Pulmonary artery endothelial cell (primary cell): ENCODE measurements at regions not wholly inside any gene's neighbourhood (a gene's known extent, or its start where the extent isn't known, plus 50 kb on each side); places are given as distances from the start of the nearest gene placed in this dataset.
"Not testable (repeated sequence)": the region's sequence is repeated elsewhere in the genome, so short reads cannot be mapped to it uniquely, and the experiment has no call there.

Experiments
- DNase-seq: peaks from one replicate; pipeline ENCODE4 v3.0.0-alpha.2; 2011; ENCODE audit warnings: low read depth, low spot score

- DNase-seq, result not testable (repeated sequence)
These were observed 671.2 kb upstream of the ZWINT start for GRCh38 chr10:57032301-57032700.

GRCh38 chr10:57031346-57031745 is 670.3 kb upstream of the ZWINT start:
- no peak for DNase-seq

- DNase-seq, result no peak
These were observed 665.2 kb upstream of the ZWINT start for GRCh38 chr10:57026307-57026706.

GRCh38 chr10:57023626-57024025 is 662.6 kb upstream of the ZWINT start:
- DNase-seq, result no peak

GRCh38 chr10:57018452-57018851 is 657.4 kb upstream of the ZWINT start:
- DNase-seq, result no peak

GRCh38 chr10:57017356-57018037 is 656.4 kb upstream of the ZWINT start:
- DNase-seq, result no peak

- DNase-seq, result no peak
These were observed 654.7 kb upstream of the ZWINT start for GRCh38 chr10:57015595-57016318.

- no peak for DNase-seq
These were observed 654.1 kb upstream of the ZWINT start for GRCh38 chr10:57015187-57015586.

GRCh38 chr10:57014758-57015157 is 653.7 kb upstream of the ZWINT start:
- DNase-seq, result no peak

GRCh38 chr10:57008189-57008588 is 647.1 kb upstream of the ZWINT start:
- no peak for DNase-seq

- DNase-seq, result no peak
These were observed 630.6 kb upstream of the ZWINT start for GRCh38 chr10:56991591-56992069.

GRCh38 chr10:56975513-56975912 is 614.5 kb upstream of the ZWINT start:
- no peak for DNase-seq

GRCh38 chr10:56973766-56974165 is 612.7 kb upstream of the ZWINT start:
- DNase-seq, result no peak

- no peak for DNase-seq
These were observed 582.2 kb upstream of the ZWINT start for GRCh38 chr10:56943221-56943755.

- no peak for DNase-seq
These were observed 573.5 kb upstream of the ZWINT start for GRCh38 chr10:56934515-56934914.

- no peak for DNase-seq
These were observed 567.7 kb upstream of the ZWINT start for GRCh38 chr10:56928714-56929113.

GRCh38 chr10:56927701-56928100 is 566.6 kb upstream of the ZWINT start:
- DNase-seq, result no peak

GRCh38 chr10:56920601-56921261 is 559.7 kb upstream of the ZWINT start:
- DNase-seq, result no peak

GRCh38 chr10:56912043-56912442 is 551.0 kb upstream of the ZWINT start:
- DNase-seq, result no peak

GRCh38 chr10:56905051-56905450 is 544.0 kb upstream of the ZWINT start:
- no peak for DNase-seq

- DNase-seq, result no peak
These were observed 541.5 kb upstream of the ZWINT start for GRCh38 chr10:56902554-56902953.

- no peak for DNase-seq
These were observed 534.2 kb upstream of the ZWINT start for GRCh38 chr10:56895306-56895705.
